ENCODE measurements at regions not wholly inside any gene's neighbourhood (a gene's known extent, or its start where the extent isn't known, plus 50 kb on each side); places are given as distances from the start of the nearest gene placed in this dataset.
A peak's percentile ranks its signal among the peaks of the same experiment; 100 is the strongest.

DNA sequence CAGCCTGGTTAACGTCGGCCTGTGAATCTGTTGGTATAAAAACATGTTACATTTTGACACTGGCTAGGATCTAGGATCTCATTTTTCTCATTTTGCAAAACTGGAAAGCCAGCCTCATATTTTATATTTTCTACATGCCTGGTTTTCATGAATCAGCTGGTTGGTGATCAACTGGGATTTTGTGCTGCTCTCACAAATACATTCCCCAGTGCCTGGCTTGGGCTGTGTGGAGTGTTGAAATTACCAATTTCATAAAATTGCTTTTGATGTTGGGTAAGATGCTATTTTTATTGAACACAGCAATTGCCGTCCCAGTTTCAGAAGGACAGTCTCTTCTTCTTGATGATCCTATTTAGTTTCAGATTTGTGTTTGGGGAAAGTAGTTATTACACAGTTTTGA, 604.3 kb downstream of the TAFA4 start:
- TF ChIP-seq, protein P1, sequence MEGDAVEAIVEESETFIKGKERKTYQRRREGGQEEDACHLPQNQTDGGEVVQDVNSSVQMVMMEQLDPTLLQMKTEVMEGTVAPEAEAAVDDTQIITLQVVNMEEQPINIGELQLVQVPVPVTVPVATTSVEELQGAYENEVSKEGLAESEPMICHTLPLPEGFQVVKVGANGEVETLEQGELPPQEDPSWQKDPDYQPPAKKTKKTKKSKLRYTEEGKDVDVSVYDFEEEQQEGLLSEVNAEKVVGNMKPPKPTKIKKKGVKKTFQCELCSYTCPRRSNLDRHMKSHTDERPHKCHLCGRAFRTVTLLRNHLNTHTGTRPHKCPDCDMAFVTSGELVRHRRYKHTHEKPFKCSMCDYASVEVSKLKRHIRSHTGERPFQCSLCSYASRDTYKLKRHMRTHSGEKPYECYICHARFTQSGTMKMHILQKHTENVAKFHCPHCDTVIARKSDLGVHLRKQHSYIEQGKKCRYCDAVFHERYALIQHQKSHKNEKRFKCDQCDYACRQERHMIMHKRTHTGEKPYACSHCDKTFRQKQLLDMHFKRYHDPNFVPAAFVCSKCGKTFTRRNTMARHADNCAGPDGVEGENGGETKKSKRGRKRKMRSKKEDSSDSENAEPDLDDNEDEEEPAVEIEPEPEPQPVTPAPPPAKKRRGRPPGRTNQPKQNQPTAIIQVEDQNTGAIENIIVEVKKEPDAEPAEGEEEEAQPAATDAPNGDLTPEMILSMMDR (conservative IDR thresholded peaks at IDR 0.05), result no peak
- no peaks in the 10 kb centered on the region for H3K36me3 Mint-ChIP-seq (ENCODE audit: low read depth)
- H3K27me3 Mint-ChIP-seq (ENCODE audit: low read depth), result no peaks in the 10 kb centered on the region
- H3K4me3 Mint-ChIP-seq, result no peak overlapping the region
- H3K27ac Mint-ChIP-seq (ENCODE audit: unreplicated experiment), result no peak overlapping the region
- H3K4me1 Mint-ChIP-seq, result no peaks in the 10 kb centered on the region
- DNase-seq (ENCODE audit: low read depth, low spot score), result no peak
- peaks cover 4% of the 10 kb centered on the region for H3K9me3 Mint-ChIP-seq

DNA sequence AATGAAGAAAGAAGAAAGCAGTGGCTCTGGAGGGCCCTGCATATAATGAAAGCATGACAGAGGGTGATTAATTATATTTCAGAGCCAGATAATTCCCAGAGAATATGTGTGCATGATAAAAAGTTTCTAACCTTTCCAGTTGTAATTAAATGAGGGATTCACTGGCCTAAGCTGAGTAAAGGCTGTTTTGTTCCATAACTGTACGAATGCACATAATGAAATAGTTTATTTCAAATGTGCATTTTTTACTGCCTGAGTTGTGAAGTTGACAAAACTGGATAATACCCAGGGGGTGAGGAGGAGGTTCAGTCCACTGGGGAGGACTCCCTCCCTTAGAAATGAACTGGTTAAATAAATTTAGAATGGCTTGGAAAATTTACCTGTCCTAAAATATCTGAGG, 616.4 kb downstream of the TAFA4 start:
- H3K4me3 Mint-ChIP-seq, result no peak overlapping the region
- no peaks in the 10 kb centered on the region for H3K36me3 Mint-ChIP-seq (ENCODE audit: low read depth)
- DNase-seq (ENCODE audit: low read depth, low spot score), result no peak
- H3K27ac Mint-ChIP-seq (ENCODE audit: unreplicated experiment), result no peak overlapping the region
- no peaks in the 10 kb centered on the region for H3K4me1 Mint-ChIP-seq
- H3K27me3 Mint-ChIP-seq (ENCODE audit: low read depth), result no peaks in the 10 kb centered on the region
- TF ChIP-seq, protein P1 (conservative IDR thresholded peaks at IDR 0.05), result no peak
- peaks cover 5% of the 10 kb centered on the region for H3K9me3 Mint-ChIP-seq

DNA sequence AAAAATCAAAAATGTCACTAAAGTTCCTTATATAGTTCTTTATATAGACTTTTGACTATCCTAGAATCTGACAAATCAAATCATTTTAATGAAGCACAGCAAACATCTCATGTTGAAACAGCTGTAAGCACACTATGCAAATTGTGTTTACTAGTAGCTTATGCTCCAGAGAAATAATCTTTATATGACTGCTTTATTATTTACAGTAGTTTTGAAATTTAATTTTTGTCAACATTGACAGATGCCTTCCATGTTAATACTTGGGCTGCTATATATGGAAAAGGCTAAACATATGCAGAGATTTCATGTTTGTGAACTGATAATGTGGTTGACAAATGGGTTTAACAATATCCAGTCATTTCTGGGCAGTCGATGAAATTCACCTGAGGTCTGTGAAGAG, 616.8 kb downstream of the TAFA4 start:
- no peak overlapping the region for H3K27ac Mint-ChIP-seq (ENCODE audit: unreplicated experiment)
- H3K9me3 Mint-ChIP-seq, result peaks cover 5% of the 10 kb centered on the region
- H3K4me1 Mint-ChIP-seq, result no peaks in the 10 kb centered on the region
- H3K27me3 Mint-ChIP-seq (ENCODE audit: low read depth), result no peaks in the 10 kb centered on the region
- no peaks in the 10 kb centered on the region for H3K36me3 Mint-ChIP-seq (ENCODE audit: low read depth)
- TF ChIP-seq, protein P1 (conservative IDR thresholded peaks at IDR 0.05), result no peak
- no peak overlapping the region for H3K4me3 Mint-ChIP-seq
- DNase-seq (ENCODE audit: low read depth, low spot score), result no peak

DNA sequence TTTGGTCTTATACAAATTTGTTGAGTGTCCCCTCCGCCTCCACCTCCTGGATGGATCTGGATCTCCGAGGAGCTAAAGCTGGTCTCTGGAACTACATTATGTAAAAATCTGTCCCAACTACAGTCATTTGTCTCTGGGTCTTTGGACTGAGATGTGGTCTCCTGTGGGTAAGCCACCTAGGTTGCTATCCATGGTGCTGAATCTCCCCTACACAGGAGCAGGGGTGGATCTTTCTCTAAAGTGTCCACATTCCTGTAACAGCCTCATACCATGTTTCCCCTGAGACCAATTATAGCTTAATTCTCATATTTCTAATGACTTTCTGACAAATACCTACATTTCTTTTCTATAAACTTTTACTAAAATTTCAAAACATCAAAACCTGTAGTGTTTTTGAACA, 625.8 kb downstream of the TAFA4 start:
- no peaks in the 10 kb centered on the region for H3K4me1 Mint-ChIP-seq
- H3K36me3 Mint-ChIP-seq (ENCODE audit: low read depth), result no peaks in the 10 kb centered on the region
- H3K4me3 Mint-ChIP-seq, result no peak overlapping the region
- DNase-seq (ENCODE audit: low read depth, low spot score), result peak; percentile 51
- peaks cover 4% of the 10 kb centered on the region for H3K27me3 Mint-ChIP-seq (ENCODE audit: low read depth)
- H3K9me3 Mint-ChIP-seq, result peaks cover 2% of the 10 kb centered on the region
- no peak overlapping the region for H3K27ac Mint-ChIP-seq (ENCODE audit: unreplicated experiment)
- TF ChIP-seq, protein P1 (conservative IDR thresholded peaks at IDR 0.05), result no peak

DNA sequence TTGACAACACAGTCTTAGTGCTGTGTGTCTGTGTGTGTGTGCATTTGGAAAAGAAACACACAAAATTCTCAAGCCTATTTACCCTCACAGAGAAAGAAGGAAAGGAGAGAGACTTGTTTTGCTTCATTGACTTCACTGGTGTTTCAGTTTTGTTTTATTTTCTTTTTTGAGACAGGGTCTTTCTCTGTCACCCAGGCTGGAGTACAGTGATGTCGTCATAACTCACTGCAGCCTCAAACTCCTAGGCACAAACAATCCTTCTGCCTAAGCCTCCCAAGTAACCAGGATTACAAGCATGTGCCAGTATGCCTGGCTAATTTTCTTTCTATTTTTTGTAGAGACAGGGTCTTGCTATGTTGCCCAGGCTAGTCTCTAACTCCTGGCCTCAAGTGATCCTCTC, 636.9 kb downstream of the TAFA4 start:
- TF ChIP-seq, protein P1 (conservative IDR thresholded peaks at IDR 0.05), result no peak
- Mint-ChIP-seq H3K9me3 (peaks cover 7% of the 10 kb centered on the region), H3K36me3 (ENCODE audit: low read depth) (no peaks in the 10 kb centered on the region), H3K27me3 (ENCODE audit: low read depth) (no peaks in the 10 kb centered on the region), H3K4me3 (no peak overlapping the region), H3K4me1 (peaks cover 11% of the 10 kb centered on the region), H3K27ac (ENCODE audit: unreplicated experiment) (no peak overlapping the region)
- no peak for DNase-seq (ENCODE audit: low read depth, low spot score)

DNA sequence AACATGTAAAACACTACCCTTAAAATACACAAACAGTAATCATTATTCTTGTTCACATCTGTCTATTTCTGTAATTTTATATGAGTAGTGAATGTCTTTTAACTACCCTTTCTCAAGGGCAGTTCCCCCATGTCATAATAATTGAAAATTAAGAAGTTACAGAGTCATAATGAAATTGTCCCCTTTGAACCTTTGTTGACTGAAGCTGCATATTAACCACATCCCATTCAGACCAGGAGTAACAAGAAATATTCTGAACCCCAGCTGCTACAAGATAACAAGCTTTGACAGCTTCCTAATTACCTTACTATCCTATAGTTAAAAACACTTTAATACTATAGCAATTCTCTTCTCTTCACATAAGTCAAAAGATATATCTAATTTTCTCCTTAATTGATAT, 635.9 kb upstream of the SUCLG2 start:
- H3K4me3 Mint-ChIP-seq, result no peak overlapping the region
- peaks cover 27% of the 10 kb centered on the region for H3K4me1 Mint-ChIP-seq
- no peaks in the 10 kb centered on the region for H3K36me3 Mint-ChIP-seq (ENCODE audit: low read depth)
- TF ChIP-seq, protein P1 (conservative IDR thresholded peaks at IDR 0.05), result no peak
- H3K27me3 Mint-ChIP-seq (ENCODE audit: low read depth), result no peaks in the 10 kb centered on the region
- H3K9me3 Mint-ChIP-seq, result no peaks in the 10 kb centered on the region
- H3K27ac Mint-ChIP-seq (ENCODE audit: unreplicated experiment), result no peak overlapping the region
- DNase-seq (ENCODE audit: low read depth, low spot score), result no peak
